NCI-H446 (cell line): ENCODE measurements at regions not wholly inside any gene's neighbourhood (a gene's known extent, or its start where the extent isn't known, plus 50 kb on each side); places are given as distances from the start of the nearest gene placed in this dataset.
A peak's percentile ranks its signal among the peaks of the same experiment; 100 is the strongest.
"Not testable (repeated sequence)": the region's sequence is repeated elsewhere in the genome, so short reads cannot be mapped to it uniquely, and the experiment has no call there.

Experiments
- DNase-seq, 2 experiments: peaks; one replicate each; lab custom pipeline; 2025; lab: John Stamatoyannopoulos, UW

DNA sequence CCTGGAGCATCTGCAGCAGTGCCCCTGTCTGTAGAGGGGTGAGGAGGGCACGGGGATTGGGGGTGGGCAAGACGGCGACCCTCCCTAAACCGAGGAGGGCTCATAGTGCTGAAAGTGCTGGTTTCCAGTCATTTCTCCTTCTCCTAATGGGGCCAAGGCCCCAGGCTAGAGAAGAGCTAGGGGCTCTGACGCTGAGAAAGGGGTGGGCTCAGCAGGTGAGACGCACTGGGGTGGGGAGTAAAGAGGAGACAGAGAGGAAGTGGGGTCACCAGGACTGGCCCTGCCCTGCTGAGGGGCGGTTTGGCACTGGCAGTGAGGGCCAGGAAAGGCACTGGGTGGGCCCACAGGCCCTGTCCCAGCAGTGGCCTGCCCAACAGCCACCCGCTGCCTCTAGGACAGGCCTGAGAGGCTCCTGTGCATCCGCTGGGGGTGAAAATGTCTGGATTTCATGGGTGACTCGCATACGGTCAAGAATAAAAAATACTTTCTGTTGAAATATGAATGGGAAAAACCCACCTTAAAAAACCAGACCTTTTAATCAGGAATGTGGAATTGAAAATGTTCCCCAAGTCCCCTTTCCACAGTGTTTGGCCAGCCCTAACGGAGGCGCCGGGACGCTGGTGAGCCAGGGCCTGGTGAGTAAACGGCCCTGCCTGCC lies 122.4 kb upstream of the SMURF2 start:
- DNase-seq = no peak

DNA sequence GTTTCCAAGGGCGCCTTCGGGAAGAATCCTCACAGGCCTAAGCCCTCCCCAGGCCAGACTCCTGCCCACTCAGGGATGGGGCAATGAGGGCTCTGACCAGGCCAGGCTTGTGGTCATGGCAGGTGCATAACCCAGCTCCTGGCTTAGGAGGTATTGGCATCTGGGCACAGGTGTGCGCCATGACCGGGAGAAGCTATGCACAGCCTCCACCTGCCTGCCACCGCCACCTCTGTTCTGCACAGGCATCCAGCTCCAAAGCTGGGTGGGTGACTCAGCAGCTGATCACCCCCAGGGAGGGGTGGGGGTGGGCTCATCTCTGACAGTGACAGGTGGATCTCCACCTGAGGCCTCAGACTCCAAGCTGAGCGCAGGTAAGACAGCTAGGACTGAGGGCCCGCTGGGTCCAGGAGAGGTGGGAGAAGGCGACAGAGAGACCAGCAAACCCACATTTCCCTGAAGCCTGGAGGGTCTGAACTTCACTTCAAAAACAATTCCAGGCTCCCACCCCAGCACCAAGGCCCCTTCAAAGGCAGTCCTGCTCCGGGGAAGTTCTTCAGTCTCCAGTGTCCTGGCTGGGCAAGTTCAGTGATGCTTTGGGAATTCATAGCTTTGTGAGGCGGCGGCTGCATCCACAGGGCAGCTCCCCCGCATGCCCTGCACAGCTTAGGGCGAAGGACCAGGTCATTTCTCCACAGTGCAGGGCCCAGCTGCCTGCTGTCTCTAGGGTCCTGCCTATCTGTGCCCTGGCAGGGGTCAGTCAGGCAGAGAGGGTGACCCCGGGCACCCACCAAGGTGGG lies 121.6 kb upstream of the SMURF2 start:
- DNase-seq = no peak

- no peak for DNase-seq
Observed at GRCh38 chr17:64783031-64783461, 120.9 kb upstream of the SMURF2 start.

DNA sequence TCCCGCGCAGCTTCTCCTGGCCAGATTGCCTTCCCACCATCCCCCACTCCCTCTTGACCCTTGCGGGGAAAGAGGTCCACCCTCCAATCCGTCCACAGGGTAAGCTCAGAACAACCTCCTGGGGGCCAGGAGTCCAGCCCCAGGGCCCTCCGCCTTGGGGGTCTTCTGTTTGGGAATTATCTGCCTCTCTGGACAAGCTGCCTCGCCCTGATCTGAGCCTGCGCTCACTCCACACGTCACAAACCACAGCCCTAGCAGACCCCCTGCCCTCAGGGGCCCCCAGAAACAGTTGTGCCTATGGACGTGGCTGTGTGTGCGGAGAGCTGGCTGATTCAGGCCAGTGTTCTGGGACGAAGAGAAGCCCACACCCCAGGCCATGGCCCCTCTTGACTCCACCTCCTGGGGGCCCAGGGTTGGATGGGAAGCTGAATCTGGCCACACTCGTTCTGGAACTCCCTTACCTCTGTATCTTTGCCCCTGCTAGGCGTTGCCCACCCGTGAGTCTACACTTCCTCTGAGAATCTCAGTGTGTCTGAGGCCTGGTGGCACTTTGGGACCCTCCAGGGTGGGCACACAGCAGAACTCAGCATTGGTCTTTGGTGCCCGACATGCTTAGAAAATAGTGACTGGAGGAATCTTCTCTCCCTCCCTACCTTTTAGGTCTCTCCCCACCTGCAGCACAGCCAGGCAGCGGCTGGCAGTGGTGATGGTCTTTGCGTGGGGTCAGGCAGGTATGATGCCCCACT lies 119.9 kb upstream of the SMURF2 start:
- DNase-seq = no peak

DNA sequence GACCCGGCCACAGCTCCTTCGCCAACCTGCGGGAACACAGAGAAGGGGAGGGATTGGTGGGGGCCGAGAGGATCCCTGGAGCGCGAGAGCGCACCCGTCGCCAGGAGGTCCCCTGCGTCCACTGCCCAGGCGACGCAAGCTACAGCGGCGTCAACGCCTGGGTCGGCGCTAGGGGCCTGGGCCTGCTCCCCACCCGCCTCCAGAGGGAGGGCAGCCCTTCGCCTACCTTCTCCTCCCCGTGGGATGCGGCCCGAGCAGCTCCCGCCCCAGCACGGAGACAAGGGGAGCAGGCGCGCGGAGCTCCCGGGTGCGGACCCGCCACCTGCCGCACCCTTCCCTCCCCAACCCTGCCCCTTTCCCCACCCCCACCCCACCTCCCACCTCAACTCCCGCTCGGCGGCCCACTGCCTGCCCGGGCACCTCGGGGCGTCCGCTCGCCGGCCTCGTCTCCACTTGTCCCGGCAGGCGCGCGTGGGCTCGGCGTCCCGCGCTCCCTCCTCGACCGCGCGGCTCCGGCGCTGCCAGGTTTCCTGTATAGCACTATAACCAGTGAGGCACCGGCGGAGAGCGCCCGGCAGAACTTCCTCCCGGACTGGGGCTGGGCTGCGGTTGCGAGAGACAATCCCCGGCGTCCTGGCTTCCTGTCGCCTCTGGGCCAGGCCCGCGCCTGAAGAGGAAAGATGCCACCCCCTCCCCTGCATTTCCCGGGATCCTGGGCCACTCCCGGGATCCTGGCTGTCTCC lies 119.1 kb upstream of the SMURF2 start:
- no peak for DNase-seq

DNA sequence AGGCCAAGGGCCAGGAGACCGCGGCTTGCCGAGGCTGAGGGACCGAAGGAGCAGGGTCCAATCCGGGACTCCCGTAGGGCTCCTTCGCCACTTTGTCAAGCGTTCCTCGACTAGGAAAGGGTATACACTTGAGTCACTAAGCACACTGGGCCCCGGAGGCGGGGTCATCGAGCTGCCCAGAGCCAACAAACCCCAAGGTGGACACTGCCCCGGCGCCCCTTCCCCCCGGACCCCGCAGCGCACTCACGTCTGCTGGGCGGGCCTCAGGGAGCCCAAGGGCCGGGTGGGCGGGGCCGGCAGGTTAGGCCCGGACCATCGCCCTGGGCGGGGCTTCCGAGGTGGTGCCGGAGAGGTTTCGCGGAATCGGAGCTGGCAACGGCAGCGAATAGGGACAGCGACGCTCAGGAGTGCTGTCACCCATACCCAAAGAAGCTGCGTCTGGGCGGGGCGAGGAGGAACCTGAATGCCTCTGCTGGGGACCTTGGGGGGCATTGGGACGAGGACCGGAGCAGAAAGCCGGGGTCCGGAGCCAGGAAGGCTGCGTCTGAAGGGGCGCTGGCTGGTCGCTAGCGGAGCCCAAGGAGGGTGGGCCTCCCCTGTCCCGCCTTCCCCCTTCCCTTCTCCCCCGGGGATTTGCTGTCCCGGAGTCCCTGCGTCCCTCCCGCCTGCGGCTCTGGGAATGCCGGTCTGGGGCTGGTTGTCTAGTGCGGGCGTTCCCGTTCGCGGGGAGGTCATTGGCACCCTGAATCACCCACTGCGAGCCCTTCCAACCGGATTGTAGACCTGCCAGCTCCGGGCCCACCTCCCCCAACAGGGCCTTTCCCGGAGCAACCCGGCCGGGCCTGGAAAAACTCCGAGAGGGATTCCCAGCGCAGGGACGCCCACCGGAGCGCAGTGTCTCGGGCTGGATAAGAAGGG lies 118.2 kb upstream of the SMURF2 start:
- DNase-seq = no peak

- no peak for DNase-seq
Observed at GRCh38 chr17:64779376-64780095, 117.4 kb upstream of the SMURF2 start.

- DNase-seq = not testable (repeated sequence)
Observed at GRCh38 chr17:64779098-64779375, 116.9 kb upstream of the SMURF2 start.

DNA sequence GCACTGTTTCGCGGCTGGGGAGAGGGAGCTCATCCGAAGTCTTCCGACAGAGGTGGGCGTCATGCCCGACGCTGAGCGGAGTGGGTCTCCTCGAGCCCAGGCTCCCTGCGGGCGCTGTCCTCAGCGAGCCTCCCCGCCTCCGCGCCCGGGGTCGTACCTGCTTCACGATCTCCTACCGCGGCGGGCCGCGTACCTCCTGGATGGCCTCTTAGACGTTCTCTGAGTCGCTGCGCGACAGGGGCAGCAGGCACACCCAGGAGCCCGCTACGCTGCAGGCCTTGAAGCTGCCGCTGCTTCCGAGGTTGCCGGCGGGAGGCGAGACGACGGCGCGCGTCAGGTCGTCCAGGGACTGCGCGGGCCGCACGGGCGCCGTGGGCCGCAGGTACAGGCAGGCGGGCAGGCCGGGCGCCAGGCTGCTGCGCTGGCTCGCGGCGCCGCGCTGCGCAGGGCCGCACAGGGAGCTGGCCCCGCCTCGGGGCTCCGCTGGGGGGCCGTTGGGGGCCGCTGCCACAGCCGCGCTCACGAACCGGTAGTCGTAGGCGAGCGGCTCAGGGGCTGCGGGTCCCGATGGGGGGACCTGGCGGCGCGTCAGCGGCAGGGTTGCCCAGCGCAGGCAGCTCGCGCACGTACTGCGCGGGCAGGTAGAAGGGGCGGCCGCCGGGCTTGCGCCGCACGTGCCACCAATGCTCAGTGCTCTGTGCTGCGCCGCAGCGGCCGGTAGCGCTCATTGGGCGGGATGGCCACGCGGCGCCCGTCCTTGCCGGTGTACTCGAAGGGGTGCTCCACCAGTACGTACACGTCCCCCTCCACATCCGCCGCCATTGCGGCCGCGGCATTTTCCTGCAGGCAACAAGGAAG lies 116.4 kb upstream of the SMURF2 start:
- DNase-seq = no peak

- peak in 1 of 2 experiments; percentile 18 for DNase-seq
Observed at GRCh38 chr17:64777415-64778239, 115.5 kb upstream of the SMURF2 start.

- DNase-seq = peak; percentile 30 to 86
Observed at GRCh38 chr17:64776720-64777414, 114.8 kb upstream of the SMURF2 start.

GRCh38 chr17:64775701-64776570 lies 113.8 kb upstream of the SMURF2 start:
- DNase-seq = no peak

DNA sequence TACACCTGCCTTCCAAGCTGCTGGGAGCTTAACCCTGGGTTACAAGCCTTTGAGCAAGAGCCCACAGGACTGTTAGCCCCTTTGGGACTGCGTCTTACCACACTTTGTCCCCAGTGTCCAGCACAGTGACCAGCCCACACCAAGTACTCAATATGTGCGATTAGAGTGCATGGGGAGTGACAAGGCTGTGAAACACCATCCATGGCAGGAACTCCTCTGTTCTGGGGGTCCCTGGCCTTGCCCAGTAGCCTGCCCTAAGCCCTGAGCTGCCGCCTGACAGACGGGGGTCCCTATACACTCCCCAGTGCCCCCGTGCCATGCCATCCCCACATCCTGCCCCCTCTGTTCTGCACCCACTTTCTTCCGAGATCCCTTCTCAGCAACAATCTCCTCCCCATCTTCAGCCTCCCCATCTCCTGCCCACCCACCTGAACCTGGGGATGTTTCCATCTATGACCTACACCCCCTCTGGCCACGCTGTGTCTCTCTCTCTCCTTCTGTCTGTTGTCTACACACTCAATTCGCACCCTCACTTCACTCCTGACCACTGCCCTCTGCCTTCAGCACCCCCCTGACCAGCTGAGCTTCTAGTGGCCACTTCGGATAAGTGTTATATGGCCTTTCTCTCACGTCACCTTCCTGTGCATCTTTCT lies 112.9 kb upstream of the SMURF2 start:
- DNase-seq = no peak

DNA sequence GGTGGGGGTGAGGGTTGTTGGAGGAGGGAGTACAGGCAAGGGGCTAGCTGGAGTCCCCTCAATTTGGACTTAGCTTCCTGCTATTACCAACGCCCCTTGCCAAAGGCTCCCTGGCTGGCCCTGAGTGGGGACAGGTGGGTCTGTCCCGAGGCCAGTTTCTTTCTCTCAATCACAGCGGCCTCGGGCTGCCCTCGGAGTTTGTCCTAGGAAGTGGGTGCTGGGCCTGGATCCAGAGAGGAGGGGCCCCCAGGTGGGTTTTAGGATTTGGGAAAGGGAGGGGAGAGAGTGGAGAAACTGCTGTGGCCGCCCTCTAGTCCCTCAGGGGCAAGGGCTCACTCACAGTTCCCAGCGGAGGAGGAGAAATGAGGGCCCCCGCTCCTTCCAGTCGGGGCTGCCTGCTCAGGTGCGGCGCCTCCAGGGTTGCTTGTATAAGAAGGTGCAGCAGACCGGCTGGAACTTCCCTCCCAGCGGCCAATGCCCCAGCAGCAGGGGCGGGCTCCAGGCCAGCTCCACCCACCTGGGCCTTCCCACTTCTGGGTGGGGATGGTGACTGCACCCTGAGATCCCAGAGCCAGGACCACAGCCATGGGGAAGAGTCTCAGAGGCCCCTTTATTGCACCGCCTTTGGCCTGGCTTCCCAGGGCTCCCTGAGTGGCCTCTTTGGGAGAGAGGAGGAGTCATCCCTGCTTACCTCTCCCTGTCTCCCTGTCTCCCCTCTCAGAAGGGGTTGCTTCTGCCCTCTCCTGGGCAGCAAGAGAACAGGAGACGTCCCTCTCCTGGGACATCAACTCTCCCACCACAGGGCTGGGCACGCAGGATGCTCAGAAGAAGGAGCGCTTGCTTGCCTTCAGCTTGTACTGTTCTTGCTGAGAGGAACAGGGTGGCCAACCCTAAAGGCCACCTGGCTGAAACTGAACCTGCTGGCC lies 112.0 kb upstream of the SMURF2 start:
- DNase-seq = peak in 1 of 2 experiments; percentile 27

DNA sequence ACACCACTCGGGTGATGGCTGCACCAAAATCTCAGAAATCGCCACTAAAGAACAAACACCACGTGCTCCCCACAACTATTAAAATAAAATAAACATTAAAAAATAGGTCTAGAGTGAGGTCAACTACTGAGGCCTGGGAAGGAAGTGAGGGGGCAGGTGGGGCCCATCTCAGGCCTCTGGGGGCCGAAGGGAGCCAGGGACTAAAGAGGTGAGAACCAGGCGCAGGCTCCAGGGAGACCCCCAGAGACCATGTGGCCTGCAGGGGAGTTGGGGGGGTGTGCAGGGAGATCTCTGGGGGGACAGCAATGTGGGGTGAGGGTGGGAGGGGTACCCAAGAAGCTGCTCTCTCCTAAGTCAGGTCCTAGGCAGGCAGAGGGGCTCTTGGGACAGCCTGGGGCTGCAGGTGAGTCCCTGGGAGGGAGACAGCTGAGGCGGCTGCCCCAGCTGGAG lies 111.3 kb upstream of the SMURF2 start:
- no peak for DNase-seq
